ENCODE measurements at regions not wholly inside any gene's neighbourhood (a gene's known extent, or its start where the extent isn't known, plus 50 kb on each side); places are given as distances from the start of the nearest gene placed in this dataset.
A peak's percentile ranks its signal among the peaks of the same experiment; 100 is the strongest.
"Not testable (repeated sequence)": the region's sequence is repeated elsewhere in the genome, so short reads cannot be mapped to it uniquely, and the experiment has no call there.

DNA sequence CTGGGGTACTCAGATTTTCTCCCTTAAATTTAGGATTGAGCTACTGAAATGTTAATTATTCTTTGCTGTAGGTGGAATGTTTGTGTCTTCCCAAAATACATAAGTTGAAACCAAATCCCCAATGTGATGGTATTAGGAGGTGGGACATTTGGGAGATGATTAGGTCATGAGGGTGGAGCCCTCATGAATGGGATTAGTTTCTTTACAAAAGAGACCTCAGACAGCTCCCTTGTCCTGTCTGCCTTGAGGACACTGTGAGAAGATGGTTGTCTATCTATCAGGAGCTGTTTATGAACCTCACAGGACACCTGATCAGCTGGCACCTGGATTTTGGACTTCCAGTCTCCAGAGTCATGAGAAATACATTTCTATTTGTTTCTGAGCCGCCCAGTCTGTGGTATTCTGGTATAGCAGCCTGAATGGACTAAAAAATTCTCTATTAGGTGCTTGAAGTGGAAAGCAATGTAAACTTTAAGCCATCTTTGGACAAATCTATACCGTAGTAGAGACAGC is 99.2 kb upstream of the UXS1 start:
- DNase-seq (ENCODE audit: low read depth in 1 of 2, low spot score in 1 of 2), result no peak

DNA sequence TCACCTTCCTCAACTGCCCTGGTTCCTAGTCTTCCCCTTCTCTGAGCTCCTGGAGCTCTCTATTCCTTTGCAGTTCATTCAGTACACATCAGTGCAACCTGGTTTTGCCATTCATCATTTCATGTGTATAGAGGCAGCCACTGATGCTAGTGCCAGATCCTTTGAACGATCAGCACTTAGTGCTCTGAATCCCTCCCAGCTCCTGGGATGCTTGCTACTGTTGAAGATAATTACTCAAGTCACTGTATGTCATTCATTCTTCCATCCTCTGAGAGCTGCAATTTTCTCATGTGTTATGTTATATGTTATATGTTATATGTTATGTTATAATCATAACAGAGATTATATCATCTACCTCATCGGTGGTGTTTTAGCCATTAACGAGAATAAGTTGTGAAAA is 98.5 kb upstream of the UXS1 start:
- DNase-seq (ENCODE audit: low read depth in 1 of 2, low spot score in 1 of 2), result no peak

DNA sequence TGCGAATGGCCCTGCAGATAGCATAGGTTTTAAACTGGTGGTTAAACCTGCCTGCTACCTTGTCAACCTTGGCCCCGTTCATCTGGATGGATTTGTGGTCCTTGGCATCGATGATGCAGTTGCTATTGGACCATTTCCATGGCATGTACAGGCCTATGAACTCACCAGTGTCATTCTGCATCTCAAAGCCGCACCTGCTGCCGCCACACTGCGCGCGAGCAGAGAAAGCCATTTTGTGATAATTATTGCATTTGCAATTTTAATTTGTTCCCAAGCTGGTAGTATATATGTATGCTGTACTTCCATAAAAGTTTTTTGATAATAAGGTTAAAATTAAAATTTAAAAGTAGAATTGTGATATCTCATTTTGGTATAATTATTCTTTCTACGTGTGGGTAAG is 94.8 kb upstream of the UXS1 start:
- no peak for DNase-seq (ENCODE audit: low read depth in 1 of 2, low spot score in 1 of 2)

DNA sequence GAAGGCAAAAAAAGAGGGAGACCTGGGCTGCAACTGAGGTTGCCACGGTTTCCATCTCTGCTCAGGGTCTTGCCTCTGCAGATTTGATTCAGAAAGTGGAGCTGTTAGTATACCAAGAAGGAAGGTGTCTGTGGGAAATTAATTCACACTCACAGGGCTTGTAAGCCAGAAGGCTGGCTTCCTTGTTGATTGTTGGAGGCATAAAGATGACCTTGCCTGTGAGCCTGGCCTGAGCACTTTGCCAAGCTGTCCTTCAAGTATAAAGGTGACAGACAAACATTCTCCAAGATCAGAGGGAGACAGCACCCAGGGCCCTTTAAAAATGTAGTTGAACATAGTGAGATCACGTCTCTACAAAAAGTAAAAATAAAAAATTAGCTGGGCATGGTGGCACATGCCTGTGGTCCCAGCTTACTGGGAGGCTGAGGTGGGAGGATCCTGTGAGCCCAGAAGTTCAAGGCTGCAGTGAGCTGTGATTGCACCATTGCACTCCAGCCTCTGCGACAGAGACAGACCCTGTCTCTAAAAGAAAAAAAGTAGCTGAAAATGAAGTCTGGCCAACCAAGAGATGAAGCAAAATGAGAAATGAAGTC is 91.2 kb upstream of the UXS1 start:
- no peak for DNase-seq (ENCODE audit: low read depth in 1 of 2, low spot score in 1 of 2)

DNA sequence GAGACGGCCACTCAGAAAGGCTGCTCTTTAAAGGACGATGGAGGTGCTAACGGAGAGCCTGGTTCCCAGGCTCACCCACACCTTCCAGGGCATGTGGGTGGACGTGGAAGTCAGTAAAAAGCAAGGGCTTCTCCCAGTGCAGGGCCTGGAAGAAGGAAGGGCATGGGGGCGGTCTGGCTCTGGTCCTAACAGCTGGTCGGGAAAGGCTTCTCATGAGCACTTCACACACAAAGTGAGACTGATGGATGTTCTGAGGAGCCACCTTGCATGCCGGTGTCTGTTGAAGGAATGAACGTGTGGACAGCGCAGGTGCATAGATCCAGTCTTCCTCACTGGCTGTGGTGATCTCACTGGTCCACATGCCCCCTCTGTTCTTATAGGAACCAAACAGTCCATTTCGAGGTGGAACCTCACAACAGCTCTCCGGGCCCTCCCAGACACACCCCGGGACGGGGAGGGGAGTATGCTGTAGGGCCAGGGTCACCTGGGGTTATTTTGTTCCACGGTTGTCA is 90.6 kb upstream of the UXS1 start:
- no peak for DNase-seq (ENCODE audit: low read depth in 1 of 2, low spot score in 1 of 2)

DNA sequence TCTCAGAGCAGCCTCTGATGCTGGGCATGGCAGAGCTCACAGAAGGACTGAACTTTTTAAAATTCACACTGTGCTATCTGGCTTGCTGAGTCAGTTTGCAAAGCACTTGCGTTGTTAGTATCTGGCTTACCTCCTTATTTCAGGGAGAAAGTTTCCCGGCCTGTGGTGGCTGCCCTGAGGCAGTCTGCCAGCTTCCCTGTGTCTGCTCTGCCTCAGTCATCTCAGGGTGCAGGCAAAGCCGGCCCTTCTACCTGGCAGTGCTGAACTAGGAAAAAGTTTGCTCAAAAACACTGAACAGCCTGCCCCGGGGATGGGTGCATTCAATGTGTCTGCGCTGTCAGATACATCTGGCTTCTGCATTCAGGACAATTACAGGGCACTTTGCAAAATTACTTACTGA is 90.2 kb upstream of the UXS1 start:
- no peak for DNase-seq (ENCODE audit: low read depth in 1 of 2, low spot score in 1 of 2)

DNA sequence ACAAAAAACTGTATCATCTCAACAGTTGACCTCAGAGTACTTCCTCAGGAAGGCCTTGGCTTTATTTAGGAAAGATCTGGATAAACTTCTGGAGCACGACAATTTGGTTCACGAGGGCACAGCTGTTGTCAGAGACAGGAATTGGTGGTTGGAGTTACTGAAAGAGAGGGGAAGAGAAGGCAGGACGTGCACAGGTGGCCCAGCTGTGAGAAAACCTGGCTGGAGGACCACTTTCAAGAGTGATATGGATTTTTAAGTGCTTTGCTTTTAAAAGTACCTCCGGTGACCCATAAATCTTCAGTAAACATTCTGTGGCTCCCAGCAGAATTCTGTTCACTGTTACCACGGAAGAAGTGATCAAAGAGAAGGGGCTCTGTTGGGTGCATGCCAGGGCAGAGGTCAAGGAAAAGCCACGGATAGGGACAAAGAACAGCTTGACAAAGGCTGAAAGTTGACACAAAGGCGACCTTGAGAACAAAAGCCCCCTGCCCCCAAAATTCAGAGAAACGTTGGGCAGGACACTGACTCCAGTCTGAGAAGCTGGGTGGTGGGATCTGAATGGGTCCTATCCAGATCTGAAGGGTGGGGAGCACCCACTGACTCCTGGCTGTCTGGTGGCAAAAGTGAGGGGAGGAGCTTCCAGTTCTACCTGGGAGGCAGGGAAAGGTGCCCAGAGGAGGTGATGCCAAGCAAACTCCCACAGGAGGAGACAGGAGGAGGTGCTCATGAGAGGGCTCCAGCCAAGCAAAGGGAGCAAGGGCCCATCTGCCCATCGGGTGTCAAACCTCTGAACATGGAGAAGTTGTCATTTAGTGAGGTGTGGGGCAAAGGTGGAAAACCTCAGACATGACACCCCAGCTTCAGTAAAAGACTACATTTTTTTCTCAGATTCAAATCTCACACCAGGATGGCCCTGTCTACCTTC is 89.4 kb upstream of the UXS1 start:
- not testable (repeated sequence) for DNase-seq (ENCODE audit: low read depth in 1 of 2, low spot score in 1 of 2)

DNA sequence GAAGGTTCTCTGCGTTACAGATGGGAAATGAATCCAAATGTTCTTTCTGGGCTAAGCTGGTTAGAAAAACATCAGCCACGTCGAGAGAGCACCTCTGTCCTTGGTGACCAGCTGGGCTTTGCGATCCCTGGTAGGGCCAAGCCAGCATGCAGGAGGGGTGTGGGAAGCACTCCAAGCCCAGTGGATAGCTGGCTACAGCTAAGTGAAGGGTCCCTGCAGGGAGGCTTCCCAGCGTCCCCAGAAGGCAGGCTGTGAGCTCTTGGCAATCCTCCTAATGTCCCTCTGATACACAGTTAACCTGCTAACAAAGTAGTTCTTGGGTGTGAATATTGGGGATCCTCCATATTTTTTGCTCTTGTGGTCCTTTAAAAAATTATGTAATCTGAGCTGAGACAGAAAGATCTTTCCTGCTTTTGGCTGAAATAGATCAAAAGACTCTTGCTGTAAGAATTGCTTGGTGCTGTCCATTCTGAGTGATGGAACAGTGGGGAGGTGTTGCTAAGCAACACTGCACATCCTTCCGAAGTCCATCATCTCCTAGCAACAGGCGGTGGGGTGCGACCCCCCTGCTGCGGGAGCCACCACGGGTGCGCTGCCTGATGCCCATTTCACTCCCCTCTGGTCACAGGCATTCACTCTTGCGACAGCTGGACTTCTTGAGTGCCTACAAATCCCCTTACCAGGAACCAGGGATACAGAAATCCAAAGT is 88.5 kb upstream of the UXS1 start:
- no peak for DNase-seq (ENCODE audit: low read depth in 1 of 2, low spot score in 1 of 2)

DNA sequence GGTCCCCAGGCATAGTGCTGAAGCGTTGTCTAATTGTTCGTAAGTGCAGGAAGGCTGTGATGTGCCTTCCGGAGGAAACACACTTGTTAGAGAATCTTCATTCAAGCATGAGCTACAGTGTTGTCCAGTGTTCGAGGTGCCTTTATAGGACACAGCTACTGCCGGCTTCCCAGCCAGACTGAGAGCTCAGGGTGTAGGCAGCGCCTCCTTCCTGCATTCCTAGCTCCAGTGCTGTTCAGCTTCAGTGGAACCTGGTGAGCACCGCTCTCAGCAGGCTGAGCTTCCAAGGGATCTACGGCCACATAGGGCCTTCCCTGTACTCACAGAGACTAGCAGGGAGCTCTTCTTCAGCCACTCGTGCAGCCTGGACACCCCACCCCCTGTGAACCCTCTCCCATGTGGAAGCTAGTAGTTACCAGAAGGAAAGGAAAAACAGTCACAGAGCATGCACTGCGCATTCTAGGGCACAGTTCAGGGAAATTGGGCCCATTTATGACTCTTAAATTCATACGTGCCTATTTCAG is 87.9 kb upstream of the UXS1 start:
- not testable (repeated sequence) for DNase-seq (ENCODE audit: low read depth in 1 of 2, low spot score in 1 of 2)

DNA sequence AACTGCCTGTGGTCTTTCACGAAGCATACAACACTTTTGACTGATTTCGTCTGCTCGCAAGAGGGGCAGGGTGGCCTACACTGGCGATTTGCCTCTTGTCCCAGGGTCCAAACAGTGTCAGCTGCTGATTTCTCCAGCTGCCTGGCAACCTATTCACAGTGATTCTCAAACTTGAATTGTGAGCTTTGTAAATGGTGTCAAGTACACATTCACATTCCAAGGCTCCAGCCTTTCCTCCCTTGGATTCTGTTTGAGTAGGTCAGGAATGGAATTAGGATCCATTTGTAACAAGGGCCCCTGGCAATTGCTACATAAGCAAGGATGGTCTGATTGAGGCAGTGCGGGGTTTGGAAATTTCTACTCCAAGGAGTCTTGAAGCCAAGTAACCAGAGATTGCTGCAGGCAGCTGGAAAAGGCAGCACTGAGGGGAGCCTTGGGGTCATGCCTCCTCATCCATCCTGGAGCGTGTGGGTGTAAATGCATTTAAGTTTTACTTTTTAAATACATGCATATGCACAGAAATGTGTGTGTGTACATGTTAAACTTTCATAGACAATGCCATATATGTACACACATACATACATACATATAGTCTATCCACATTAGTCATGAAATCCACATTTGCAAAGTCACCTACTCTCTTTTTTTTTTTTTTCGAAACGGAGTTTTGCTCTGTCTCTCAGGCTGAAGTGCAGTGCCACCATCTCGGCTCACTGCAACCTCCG is 86.8 kb upstream of the UXS1 start:
- no peak for DNase-seq (ENCODE audit: low read depth in 1 of 2, low spot score in 1 of 2)

DNA sequence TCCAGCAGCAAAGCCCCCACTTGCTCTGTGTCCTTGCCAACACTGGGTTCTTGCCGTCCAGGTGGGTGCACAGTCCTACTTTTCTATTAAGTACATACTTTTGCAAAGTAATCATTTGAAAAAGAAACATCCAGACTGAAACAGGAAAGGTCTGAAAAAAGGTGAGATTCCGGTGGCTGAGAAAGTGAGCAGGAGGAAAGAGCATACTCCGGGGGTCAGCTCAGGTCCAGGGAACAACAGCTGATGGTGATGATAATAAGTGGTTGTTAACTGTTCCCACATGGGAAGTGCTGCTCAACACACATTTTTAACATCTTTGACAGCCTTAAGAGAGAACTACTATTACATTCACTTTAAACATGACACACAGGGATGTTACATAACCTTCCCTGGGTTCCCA is 86.1 kb upstream of the UXS1 start:
- no peak for DNase-seq (ENCODE audit: low read depth in 1 of 2, low spot score in 1 of 2)

DNA sequence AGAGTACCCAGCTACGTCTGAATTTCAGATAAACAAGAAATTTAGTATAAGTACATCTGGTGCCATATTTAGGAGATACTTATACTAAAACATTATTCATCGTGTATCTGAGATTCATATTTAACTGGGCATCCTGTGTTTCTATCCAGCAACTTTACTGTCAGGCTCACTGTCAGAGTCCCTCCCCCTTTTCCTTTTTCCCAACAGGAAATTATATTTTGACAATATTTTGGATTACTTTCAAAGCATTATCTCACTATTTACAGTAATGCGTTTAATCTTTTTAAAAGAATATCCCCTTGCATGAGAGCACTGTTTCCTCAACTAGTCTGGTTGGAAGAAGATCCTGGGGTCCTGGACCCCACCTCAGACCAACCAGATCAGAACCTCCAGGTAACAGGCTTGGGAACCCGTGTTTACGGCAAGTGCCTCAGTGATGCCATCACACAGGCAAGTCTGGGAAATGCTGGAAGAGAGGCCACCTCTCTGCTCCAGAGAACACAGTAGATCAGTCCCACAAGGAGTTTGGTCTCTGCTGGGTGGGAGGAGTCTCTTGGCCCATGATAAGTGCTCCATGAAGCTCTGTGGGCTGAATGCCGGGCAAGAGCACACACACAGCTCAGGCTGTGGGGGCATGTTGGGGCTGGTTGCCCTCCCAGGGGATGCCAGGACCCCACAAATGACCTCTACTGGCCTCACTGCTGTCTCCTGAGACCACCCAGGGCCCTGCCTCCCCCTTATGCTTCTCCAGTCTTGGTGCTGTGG is 84.2 kb upstream of the UXS1 start:
- DNase-seq (ENCODE audit: low read depth in 1 of 2, low spot score in 1 of 2), result no peak

DNA sequence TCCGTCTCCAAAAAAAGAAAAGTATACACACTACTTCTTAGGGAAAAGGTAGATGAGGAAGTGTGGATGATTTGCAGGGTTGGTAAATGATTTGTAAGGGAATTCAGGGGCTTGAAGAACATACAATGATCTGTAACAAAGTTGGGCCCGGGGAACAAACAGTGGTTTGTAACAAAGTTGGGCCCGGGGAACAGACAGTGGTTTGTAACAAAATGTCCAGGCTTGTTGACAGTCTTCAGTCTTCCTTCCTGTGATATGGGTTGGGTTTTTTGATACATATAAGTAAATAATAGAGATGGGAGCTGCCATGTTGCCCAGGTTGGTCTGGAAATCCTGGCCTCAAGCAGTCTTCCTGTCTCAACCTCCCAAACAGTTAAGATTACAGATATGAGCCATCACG is 83.3 kb upstream of the UXS1 start:
- DNase-seq (ENCODE audit: low read depth in 1 of 2, low spot score in 1 of 2), result no peak

DNA sequence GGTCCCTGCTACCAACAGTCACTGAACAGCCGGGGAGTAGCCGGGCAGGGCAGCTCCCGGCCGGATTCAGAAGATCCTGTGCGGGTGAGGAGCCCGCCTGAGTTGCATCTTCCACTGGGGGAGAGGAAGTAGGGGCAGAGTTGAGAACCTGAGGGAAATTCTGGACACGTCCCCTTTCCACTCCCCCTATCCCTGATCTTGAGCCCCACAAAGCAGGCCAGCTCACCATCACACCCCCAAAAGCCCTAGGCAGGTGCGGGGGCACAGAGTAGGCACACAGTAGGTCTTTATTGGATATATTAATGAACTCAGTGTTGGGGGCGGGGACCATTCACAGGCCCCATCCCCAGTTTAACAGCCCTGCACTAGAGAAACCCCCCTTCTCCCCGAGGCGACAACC is 81.9 kb upstream of the UXS1 start:
- DNase-seq (ENCODE audit: low read depth in 1 of 2, low spot score in 1 of 2), result no peak

DNA sequence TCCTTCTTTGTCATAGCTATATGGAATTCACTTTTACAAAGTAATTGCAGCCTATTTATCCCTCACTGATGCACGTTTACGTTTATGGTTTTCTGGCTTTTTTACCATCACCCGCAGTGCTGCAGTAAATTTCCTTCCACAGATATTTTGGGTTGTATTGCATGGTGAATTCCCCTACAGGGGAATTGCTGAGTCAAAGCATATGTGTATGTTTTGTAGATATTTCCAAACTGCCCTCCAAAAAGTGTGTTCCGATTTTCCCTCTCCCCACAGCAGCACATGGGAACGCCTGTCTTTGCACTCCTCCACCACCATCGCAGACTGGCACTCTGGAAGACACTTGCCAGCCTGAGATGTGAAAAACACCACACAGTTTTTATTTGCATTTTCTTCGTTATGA is 80.6 kb upstream of the UXS1 start:
- DNase-seq (ENCODE audit: low read depth in 1 of 2, low spot score in 1 of 2), result no peak

DNA sequence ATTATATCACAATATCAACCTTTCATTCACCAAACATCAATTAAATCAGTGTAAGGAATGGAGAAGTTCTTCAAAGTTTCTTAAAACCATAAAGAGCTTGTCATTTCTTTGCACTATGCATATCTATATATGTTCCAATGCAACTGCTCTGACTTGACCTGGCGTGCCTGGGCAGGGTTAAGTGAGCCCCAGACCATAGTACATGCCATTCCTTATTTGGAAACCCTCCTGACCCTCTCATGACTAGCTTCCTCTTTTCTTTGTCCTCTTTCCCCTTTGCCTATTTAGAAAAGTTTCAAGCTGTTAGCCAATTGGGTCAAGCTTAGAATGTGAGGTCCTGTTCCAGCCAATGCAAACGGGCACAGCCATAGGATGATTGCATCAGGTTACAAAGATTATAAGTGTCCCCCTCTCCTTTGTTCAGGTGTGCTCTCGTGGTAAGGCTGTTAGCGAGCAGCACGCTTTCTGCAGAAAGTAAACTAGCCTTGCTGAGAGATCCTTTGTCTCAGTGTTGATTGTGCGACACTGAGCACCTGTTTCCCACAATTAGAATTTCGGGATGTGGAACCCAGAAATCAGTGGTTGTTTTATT is 78.2 kb upstream of the UXS1 start:
- DNase-seq (ENCODE audit: low read depth in 1 of 2, low spot score in 1 of 2), result no peak

DNA sequence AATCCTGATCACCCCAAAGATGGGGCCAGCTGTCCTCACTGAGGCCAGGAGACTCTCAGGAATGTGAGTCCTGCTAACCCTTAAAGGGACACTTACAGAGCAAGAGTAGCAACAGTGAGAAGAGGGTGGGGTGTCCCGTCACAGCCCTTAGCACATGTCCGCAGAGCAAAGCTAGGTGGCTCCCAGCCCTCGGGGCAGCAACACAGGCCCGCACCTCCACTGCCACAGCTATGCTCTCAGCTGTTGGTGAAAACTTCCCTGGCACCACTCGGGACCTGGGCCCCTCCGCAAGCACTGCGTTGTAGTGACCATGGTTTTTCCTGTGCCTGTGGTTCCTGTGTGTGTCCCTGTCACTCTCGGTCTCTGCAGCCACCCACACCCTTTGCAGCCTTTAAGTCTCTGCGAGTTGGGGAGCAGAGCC is 76.4 kb upstream of the UXS1 start:
- no peak for DNase-seq (ENCODE audit: low read depth in 1 of 2, low spot score in 1 of 2)

DNA sequence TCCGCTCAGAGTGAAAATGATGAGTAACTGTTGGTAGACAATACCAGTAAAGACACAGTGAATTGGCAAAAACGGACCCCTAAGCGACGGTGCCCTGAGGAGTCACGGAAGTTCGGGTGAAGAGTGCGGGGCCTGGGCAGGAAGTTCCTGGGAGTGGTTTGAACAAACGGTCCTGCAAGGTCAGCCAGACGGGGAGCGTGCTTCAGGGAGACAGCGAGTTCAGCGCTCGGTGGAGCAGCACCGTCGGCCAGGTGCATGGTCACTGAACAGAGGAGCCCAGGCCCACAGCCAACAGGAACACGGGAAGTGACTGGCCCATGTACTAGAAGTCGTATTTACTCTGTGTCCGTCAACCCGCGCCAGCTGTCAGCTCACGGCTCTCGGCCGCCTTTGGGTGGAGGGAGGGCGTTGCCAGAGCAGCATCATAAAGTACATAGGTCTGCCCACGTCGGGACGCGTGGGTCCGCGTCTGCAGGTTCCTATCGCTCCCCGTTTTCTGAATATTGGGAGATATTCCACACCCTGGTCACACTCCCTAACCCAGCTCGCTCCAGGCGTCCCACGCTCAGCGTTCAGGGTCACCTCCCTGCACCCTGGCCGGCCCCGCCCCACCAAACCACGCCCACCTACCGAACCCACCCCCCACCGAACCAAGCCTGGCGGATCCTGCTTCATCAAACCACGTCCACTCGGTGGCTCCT is 75.6 kb upstream of the UXS1 start:
- DNase-seq (ENCODE audit: low read depth in 1 of 2, low spot score in 1 of 2), result peak in 1 of 2 donors; percentile 3

DNA sequence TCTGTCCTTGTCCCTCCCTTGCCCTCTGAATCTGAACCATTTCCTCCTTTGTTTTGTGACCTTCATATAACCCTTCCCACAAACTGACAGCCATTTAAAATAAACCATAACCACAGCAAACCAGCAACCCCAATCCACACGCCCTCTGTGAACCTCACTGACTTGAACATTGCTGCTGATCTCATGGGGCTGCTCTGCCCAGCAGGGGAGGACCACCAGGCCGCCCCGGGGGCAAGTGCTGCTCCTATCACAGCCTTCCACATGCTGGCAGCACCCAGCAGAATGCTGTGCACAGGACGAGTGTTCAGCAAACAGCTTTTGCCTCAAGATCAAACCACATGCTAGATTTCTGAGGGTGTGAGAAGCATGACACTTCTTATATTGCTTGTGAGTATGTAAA is 73.9 kb upstream of the UXS1 start:
- no peak for DNase-seq (ENCODE audit: low read depth in 1 of 2, low spot score in 1 of 2)
